ENCODE measurements at regions not wholly inside any gene's neighbourhood (a gene's known extent, or its start where the extent isn't known, plus 50 kb on each side); places are given as distances from the start of the nearest gene placed in this dataset.
"Not testable (repeated sequence)": the region's sequence is repeated elsewhere in the genome, so short reads cannot be mapped to it uniquely, and the experiment has no call there.

DNA sequence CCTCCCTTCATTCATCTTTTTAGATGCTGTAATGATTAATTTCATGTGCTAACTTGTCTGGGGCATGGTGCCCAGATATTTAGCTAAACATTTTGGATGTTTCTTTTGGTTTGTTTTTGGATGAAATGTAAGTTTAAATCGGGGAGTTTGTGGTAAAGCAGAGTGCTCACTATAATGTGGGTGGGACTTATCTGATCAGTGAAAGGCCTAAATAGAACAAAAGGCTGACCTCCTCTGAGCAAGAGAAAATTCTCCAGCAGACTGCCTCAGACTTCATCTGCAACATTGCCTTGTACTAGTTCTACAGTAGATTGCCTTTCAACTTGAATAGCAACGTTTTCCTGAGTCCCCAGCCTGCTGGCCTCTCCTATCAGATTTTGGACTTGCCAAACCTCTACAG is 183.6 kb downstream of the S1PR1 start:
- DNase-seq (ENCODE audit: low read depth in 2 of 2) = no peak

DNA sequence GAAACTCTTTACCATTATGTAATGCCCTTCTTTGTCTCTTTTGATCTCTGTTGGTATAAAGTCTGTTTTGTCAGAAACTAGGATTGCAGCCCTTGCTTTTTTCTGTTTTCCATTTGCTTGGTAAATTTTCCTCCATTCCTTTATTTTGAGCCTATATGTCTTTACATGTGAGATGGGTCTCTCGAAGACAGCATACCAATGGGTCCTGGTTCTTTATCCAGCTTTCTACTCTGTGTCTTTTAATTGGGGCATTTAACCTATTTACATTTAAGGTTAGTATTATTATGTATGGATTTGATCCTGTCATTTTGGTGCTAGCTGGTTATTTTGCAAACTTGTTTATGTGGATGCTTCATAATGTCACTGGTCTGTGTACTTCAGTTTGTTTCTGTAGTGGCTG is 191.3 kb downstream of the S1PR1 start:
- DNase-seq (ENCODE audit: low read depth in 2 of 2) = not testable (repeated sequence)

DNA sequence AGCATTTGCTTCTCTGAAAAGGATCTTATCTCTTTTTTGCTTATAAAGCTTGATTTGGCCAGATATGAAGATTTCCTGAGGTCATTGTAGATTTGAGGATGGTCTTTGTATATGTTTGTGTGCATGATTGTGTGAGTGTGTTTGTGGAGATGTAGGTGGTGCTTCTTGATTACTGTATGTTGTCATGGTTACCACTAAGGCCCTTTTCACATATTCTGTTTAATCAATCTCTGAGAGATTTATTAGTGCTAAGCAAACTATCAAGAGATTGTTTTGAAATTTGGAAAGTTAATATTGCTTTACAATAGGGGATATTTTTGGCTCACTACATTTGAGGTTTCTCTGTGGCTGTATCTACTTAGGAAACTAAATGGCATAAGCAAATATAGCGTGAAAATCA is 191.7 kb downstream of the S1PR1 start:
- DNase-seq (ENCODE audit: low read depth in 2 of 2) = no peak

DNA sequence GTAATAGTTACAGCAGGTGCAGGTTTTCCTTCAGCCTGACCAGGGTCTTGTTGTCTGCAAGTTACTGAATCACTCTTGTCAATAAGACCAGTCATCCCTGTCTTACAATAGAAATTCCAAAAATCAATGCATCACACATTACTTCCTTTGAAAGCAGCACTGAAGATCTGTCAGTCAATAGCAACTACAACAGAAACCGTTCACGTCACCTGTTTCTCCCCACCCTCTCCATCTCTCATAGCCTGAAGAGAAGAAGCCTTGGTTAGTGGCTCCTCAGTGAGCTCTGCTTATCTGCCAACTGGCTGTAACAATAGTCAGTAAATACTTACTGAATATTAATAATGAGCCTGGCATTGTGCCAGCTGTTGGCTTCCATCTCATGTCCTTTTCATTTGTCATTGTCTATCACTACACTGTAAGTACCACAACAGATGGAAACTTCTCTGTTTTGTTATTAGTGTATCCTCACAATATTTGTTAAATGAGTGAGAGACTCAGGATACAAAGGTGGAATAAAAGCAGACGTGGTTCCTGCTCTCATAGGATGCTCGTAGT is 195.2 kb downstream of the S1PR1 start:
- no peak for DNase-seq (ENCODE audit: low read depth in 2 of 2)

DNA sequence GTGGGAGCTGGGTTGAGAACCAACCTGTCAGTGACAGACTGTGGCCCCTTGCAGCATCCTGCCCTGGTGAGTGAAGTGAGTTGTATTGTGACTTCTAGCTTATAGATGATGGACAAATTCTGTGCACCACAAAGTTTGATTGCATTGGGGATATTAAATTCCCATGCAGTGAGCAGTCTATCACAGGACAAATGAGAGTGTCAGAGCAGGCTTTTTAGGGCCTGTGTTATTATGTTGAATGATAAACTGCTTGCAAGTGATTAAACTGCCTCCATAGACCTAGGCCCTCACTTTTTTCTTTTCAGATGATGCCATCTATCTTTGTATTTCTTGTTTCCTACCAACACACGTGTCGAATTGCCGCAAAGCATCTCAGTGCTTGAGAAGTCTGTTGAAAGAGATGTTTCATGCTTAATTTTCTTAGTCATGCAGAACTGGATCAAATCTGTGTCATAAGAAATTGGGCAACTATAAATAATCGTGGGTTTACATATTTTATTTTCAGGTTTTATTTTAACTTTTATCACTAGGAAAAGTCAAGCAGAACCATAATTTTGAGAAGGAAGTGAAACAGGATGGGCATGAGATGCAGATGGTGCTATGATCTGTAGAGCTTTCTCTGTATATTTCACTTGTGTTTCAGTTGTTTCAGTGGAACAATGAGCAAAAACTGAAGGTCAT is 199.2 kb downstream of the S1PR1 start:
- DNase-seq (ENCODE audit: low read depth in 2 of 2) = no peak

DNA sequence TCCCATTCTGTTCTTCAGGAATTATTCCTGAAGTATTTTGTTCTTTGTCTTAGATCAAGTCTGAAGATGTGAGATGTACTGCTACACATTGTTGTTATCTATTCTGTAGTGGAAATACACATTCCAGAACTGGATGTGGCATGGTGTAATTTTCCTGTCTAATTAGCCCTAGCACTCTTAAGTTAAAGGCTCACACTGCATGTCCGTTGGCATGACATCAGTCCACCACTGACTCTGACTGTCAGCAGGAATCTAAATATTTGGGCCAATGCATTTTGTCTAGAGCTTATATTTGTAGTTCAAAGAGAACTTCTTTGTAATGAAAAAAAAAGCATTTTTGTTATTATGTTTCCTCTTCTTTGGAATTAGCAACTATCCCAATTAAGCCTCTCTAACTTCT is 201.0 kb downstream of the S1PR1 start:
- DNase-seq (ENCODE audit: low read depth in 2 of 2) = no peak

DNA sequence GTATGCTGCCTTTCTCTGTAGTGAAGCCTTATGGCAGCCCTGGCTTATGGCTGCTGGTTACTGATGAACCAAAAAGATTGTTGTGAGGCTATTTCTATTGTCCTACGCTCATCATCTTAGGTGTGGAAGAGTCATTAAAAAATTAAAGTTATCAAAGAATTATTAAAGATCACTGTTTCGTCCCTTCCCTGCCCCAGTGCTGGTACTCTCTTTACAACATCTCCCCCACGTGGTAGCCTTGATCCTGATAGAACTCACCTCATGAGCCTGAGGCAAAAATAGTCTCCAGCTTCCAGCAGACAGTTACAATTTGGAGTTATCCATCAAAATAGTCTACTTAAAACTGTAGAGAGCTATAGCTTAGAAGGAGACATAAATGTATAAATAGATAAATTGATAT is 201.5 kb downstream of the S1PR1 start:
- no peak for DNase-seq (ENCODE audit: low read depth in 2 of 2)

DNA sequence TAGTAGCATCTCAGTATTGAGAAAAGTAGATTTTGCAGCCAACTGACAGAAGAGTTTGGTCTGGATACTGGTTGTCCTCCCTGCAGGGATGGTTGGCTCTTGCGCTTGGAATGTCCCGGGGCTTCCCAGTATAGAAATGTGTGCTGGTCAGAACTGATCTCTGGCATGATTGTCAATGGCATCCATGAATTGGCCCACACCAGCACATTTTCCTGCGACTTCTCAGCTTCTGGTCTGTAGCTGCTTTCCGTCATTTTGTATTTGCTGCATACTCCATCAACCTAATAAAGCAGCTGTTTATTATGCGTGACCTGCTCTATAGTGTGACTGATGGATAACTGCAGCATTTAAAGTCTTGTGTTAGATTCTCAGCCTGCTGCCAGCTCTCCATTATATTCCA is 203.7 kb downstream of the S1PR1 start:
- DNase-seq (ENCODE audit: low read depth in 2 of 2) = no peak

DNA sequence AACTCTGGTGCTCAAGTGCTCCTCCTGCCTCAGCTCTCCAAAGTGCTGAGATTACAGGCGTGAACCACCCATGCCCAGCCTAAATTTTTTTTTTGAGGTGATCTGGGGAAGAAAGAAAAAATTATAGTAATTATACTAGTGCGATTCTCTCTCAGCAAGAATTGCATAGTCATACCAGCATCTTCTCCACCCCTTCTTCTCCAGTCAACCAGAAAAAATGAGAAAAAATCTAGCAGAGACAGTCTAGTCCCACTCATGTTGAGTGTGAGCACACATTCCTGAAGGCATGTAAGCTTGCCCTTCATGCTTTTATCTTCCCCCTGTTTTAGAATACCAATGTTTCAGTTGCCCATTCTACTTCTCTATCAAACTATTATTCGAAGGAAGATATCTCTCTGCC is 207.6 kb downstream of the S1PR1 start:
- no peak for DNase-seq (ENCODE audit: low read depth in 2 of 2)

DNA sequence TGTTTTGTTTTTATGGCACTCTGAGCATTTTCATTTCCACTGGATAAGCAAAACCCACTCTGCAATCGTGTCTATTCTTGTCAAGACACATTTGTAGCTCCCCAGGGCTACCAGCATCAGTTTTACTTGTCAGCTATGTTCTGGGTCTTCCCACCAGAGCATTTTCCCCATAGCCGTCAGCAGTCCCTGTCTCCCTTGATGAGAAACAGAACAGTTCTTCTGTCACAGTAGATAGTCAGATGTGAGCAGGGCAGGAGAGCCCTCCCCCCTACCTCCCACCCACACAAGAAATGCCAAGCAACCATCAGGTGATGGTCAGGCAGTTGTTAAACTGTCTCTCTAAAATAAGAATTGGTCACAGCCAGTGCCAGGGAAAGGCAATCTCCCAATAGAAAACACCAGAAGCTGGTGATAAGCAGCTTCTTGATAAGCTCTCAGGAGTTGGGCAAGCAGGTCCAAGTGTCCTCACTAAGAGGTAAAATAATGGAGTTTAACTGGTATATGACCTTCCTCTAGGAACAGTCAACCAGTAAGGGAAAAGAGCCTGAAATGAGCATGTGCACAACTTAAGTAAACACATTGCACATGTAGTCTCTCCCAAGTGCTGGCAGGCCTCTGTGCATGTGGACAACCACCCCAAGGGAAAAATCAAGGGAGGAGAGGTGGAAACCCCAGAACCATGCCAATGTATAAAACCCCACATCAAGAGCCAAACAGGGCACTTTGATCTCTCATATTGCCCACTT is 208.2 kb downstream of the S1PR1 start:
- DNase-seq (ENCODE audit: low read depth in 2 of 2) = no peak

DNA sequence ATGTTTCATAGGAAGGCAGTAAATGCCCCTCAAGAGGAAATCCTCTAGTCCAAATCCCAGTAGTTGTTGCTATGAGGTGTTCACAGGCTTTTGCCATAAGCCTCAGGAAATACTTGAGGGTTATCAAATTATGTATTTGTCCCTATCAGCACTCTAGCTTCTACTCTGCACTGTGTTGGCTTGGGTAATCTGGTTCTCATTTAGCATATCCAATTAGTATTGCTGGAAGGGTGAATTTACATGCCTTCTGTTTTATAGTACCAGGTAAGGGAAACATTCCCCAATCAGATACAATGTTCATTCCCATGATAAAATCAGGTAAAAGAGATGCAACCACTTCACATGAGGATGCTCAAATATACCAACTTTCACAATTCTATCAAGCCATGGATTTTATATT is 211.2 kb downstream of the S1PR1 start:
- DNase-seq (ENCODE audit: low read depth in 2 of 2) = no peak

DNA sequence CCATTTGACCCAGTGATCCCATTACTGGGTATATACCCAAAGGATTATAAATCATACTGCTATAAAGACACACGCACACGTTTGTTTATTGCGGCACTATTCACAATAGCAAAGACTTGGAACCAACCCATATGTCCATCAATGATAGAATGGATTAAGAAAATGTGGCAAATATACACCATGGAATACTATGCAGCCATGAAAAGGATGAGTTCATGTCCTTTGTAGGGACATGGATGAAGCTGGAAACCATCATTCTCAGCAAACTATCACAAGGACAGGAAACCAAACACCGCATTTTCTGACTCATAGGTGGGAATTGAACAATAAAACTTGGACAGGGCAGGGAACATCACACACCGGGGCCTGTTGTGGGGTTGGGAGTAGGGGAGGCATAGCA is 213.9 kb downstream of the S1PR1 start:
- DNase-seq (ENCODE audit: low read depth in 2 of 2) = not testable (repeated sequence)

DNA sequence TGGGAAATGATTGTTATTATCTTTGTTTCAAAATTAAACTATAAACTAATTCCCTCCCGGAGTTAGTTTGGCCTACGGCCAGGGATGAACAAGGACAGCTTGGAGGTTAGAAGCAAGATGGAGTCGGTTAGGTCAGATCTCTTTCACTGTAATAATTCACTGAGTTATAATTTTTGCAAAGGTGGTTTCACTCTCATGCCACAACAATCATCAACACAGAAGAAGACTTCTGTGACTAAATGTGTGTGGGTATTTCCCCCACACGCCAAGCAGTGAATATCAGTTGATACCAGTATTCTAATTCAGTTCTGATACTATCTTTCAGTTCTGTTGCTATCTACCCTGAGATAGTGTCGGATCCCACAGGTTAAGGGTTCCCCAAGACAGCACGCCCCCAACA is 215.1 kb downstream of the S1PR1 start:
- no peak for DNase-seq (ENCODE audit: low read depth in 2 of 2)

DNA sequence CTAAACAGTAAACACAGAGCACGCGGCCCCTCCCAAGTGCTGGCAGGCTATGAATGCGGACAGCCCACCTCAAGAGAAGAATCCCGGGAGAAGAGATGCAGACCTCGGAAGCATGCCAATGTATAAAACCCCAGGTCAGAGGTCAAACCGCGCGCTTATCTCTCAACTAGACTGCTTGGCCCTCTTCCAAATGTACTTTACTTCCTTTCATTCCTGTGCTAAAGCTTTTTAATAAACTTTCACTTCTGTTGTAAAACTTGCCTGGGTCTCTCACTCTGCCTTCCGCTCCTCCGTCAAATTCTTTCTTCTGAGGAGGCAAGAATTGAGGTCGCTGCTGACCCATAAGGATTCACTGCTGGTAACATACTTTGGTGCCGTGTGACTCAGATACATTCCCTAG is 216.0 kb downstream of the S1PR1 start:
- DNase-seq (ENCODE audit: low read depth in 2 of 2) = no peak

DNA sequence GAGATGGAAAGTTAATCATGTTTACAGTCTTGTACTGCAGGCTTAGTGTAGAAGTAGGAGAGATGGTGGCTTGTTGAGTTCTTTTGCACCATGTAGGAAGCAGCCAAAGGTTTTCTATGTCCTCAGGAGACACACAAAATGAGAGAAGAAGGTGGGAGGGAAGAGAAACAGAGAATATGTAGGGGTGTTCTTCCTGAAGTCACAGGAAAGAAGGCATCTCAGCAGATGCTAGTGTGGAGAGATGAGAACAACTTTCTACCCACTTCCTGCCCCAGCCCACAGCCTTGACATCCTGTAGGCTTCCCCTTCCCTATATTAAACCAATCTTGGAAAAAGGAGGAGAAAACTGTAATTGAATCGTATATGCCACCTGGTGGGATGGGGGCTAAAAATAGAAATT is 217.0 kb downstream of the S1PR1 start:
- DNase-seq (ENCODE audit: low read depth in 2 of 2) = no peak

DNA sequence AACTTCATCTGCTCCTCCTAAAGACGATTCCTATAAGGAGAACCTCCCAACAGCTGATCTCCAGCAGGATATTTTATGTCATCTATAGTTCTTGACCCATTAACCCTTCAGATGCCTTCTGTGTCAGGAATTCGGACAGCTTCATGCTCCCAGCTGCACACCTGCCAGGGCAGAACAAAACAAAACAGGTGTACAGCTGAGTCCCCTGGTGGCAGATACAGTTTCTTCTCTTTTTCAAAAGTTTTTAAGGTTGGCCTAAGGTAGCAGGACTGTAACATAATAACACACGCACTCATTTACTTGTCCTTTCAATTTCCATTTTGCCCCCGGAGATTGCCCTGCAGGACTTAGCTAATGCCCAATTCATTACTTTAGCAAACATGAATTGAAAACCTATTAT is 218.3 kb downstream of the S1PR1 start:
- no peak for DNase-seq (ENCODE audit: low read depth in 2 of 2)

DNA sequence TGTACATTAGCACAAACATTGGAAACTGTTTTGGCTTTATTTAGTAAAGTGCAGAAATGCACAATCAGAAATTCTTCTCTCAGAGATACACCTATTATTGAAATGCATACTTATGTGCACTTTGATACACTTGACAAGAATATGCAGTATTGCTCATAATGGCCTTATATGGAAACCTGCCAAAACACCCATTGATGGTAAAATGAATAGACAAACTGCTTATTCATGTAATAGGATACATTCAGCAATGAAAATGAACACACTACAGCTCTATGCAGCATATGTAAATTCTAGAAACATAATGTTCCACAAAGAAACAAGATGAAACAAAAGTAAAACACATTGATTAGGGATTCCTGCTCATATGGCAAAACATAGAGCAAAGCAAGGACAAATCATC is 223.9 kb downstream of the S1PR1 start:
- no peak for DNase-seq (ENCODE audit: low read depth in 2 of 2)

DNA sequence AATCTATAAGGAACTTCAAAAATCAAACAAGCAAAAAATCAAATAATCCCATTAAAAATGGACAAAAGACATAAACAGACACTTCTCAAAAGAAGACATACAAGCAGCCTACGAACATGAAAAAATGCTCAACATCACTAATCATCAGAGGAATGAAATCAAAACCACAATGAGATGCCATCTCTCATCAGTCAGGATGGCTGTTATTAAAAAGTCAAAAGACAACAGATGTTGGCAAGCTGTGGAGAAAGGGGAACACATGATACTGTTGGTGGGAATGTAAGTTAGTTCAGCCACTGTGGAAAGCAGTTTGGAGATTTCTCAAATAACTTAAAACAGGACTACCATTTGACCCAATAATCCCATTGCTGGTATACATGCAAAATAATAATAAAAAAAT is 226.4 kb downstream of the S1PR1 start:
- DNase-seq (ENCODE audit: low read depth in 2 of 2) = no peak

DNA sequence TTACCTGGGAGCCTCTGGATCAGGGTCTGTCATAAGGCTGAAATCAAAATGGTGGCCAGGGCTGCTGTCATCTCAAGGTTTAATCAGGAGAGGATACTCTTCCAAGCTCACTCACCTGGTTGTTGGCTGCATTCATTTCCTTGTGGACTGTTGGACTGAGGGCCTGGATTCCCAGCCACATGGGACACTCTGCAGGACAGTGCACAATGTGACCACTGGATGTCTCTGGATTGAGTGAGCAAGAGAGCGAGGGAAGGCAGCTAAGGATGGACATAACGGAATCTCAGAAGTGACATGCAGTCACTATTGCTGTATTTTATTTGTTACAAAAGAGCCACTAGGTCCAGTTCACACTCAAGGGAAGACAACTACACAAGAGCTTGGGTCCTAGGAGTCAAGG is 229.1 kb downstream of the S1PR1 start:
- DNase-seq (ENCODE audit: low read depth in 2 of 2) = no peak

DNA sequence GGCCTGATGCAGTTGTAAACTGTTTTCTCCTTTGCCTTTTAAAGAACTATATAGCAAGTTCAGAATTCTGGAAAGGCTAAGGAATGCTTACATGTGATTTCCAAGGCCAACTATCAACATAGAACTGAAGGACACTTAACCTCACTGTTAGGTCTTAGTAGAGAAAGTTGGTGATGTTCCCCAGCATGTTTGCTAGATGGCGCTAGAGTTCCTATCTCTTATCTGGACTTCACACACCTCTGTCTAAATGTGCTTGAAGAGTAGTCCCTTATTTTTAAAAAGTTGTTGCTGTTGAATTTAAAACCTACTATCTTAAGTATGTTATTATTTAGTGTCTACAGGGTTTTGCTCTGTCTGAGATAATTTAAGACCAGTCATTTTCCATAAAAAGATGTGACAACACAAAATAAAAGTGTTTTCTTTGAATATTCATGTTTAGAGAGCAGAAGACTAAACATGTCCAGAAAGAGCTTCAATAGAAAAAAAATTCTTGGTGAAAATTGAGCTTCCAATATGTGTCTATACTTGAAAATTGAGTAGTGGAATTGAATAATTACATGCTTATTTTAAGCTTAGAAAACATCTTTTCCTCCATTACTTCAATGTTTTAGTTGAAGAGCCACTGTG is 237.3 kb downstream of the S1PR1 start:
- DNase-seq (ENCODE audit: low read depth in 2 of 2) = no peak

DNA sequence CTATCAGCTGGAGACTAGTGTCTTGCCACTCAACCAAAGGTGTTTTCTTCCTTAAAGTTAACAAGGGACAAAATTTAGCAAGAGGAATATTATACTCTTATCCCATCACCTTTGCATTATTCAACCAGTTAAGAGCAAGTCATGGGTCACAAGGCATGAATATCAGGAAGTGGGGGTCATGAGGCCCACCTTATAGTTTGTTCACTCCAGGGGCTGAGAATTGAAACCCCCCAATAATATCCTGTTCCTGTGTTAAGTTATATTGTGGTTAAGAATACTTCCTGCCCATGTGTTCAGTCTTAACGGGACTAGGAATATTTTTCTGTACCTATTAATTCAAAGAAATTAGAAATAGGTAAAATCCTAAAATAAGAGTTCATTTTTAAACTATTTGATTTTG is 239.7 kb downstream of the S1PR1 start:
- DNase-seq (ENCODE audit: low read depth in 2 of 2) = no peak

DNA sequence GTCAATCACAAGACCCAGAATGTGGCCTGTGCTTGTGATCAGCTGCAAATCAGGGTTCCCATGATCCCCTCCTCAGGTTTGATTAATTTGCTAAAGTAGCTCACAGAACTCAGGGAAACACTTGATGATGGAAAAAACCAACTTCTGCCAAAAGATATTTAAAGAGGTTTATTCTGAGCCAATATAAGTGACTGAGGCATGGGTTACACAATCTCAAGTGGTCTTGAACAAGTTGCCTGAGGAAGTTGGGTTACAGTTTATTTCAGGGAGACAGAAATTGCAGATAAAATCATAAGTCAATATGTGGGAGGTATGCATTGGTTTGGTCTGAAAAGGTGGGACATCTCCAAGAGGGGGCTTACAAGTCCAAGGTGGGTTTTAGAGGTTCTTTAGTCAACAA is 243.1 kb downstream of the S1PR1 start:
- DNase-seq (ENCODE audit: low read depth in 2 of 2) = no peak

DNA sequence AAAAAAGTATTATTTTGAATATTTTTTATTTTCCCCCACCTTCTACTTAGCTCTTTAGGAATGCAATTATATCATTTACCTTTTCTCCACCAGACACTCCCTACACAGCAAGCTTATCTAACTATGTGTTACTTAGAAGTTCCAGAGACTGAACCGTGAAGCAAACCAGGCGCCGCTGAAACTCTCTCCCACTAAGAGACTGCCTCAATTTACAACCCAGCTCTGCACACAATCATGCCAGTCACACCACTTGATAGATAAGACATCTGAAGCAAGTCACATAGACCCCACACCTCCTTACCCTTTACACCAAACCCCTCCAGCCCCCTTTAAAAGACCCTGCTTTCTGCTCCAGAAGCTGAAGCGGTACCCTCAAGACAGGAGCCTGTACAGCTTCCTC is 245.5 kb downstream of the S1PR1 start:
- DNase-seq (ENCODE audit: low read depth in 2 of 2) = no peak
